HepG2 (cell line): ENCODE measurements at regions not wholly inside any gene's neighbourhood (a gene's known extent, or its start where the extent isn't known, plus 50 kb on each side); places are given as distances from the start of the nearest gene placed in this dataset.
"Not testable (repeated sequence)": the region's sequence is repeated elsewhere in the genome, so short reads cannot be mapped to it uniquely, and the experiment has no call there.

ENCODE experiments used
- BRCA1 ChIP-seq: sonication (generic); formaldehyde crosslinking; IDR thresholded peaks from 2 replicates; pipeline ENCODE4 v1.4.0; 2020; ENCODE audit warnings: missing genetic modification reagents
- CTCF ChIP-seq: sonication (generic); formaldehyde crosslinking; IDR thresholded peaks from 2 replicates; pipeline ENCODE4 v1.5.0; 2020; ENCODE audit warnings: mild to moderate bottlenecking, missing genetic modification reagents, moderate library complexity
- DPF2 ChIP-seq: sonication (generic); formaldehyde crosslinking; IDR thresholded peaks from 2 replicates; pipeline ENCODE4 v1.4.0; 2020; ENCODE audit warnings: mild to moderate bottlenecking, low read depth, missing genetic modification reagents, borderline replicate concordance
- FIP1L1 ChIP-seq: fragments of 200-400 bp; formaldehyde crosslinking; IDR thresholded peaks from 2 replicates; pipeline ENCODE4 v1.6.1; 2018; ENCODE audit warnings: low read depth, mild to moderate bottlenecking, low read length, moderate library complexity, borderline replicate concordance; ENCODE audit not compliant: insufficient read depth
- GATA4 ChIP-seq: sonication (generic); IDR thresholded peaks from 2 replicates; pipeline ENCODE4 v1.6.1; 2016; ENCODE audit warnings: antibody characterized with exemption, low read depth, borderline replicate concordance
- NR2C2 ChIP-seq: sonication (generic); formaldehyde crosslinking; IDR thresholded peaks from 2 replicates; pipeline ENCODE4 v1.4.0; 2020; ENCODE audit warnings: missing genetic modification reagents, mild to moderate bottlenecking, moderate library complexity, borderline replicate concordance
- ONECUT2 ChIP-seq: sonication (generic); formaldehyde crosslinking; IDR thresholded peaks from 2 replicates; pipeline ENCODE4 v1.4.0; 2020; ENCODE audit warnings: missing genetic modification reagents
- PHF8 ChIP-seq: sonication (generic); formaldehyde crosslinking; IDR thresholded peaks from 2 replicates; pipeline ENCODE4 v1.5.0; 2020; ENCODE audit warnings: missing genetic modification reagents
- RERE ChIP-seq: IDR thresholded peaks from 2 replicates; pipeline ENCODE4 v1.6.1; 2016; ENCODE audit warnings: low read depth, missing genetic modification reagents, missing compliant biosample characterization
- ZNF263 ChIP-seq: sonication (generic); formaldehyde crosslinking; IDR thresholded peaks from 2 replicates; pipeline ENCODE4 v1.4.0; 2020; ENCODE audit warnings: missing genetic modification reagents
- ZNF282 ChIP-seq: fragments of 450-650 bp; IDR thresholded peaks from 2 replicates; pipeline ENCODE4 v1.6.1; 2018; ENCODE audit not compliant: partially characterized antibody
- ZNF598 ChIP-seq: sonication (generic); formaldehyde crosslinking; IDR thresholded peaks from 2 replicates; pipeline ENCODE4 v1.5.1; 2020; ENCODE audit warnings: mild to moderate bottlenecking, missing genetic modification reagents, borderline replicate concordance

- not testable (repeated sequence) for TF ChIP-seq ONECUT2 (CRISPR knock-in tag); BRCA1 (CRISPR knock-in tag); ZNF598 (CRISPR knock-in tag); RERE (CRISPR knock-in tag); GATA4; PHF8 (CRISPR knock-in tag); NR2C2 (CRISPR knock-in tag); ZNF282; CTCF (CRISPR knock-in tag); DPF2; ZNF263 (CRISPR knock-in tag); FIP1L1
Measured at GRCh38 chr13:82457548-82457947, 1424.7 kb downstream of the SLITRK1 start.
